ENCODE measurements at regions not wholly inside any gene's neighbourhood (a gene's known extent, or its start where the extent isn't known, plus 50 kb on each side); places are given as distances from the start of the nearest gene placed in this dataset.

GRCh38 chr5:174236070-174236469, 190.6 kb downstream of the NSG2 start:
- no peak for DNase-seq

- DNase-seq: no peak
Observed at GRCh38 chr5:174239718-174240117, 194.2 kb downstream of the NSG2 start.

GRCh38 chr5:174242573-174242972, 197.1 kb downstream of the NSG2 start:
- DNase-seq: no peak

- DNase-seq: no peak
Observed at GRCh38 chr5:174243904-174244303, 198.4 kb downstream of the NSG2 start.

- DNase-seq: no peak
Observed at GRCh38 chr5:174245516-174246075, 200.1 kb downstream of the NSG2 start.

- DNase-seq: no peak
Observed at GRCh38 chr5:174246743-174247142, 201.2 kb downstream of the NSG2 start.

- DNase-seq: no peak
Observed at GRCh38 chr5:174247301-174247700, 201.8 kb downstream of the NSG2 start.

GRCh38 chr5:174251305-174252000, 205.9 kb downstream of the NSG2 start:
- DNase-seq: no peak

- no peak for DNase-seq
Observed at GRCh38 chr5:174252121-174252520, 206.6 kb downstream of the NSG2 start.

GRCh38 chr5:174259696-174260420, 214.4 kb downstream of the NSG2 start:
- DNase-seq: no peak

GRCh38 chr5:174271316-174271715, 225.8 kb downstream of the NSG2 start:
- DNase-seq: no peak

GRCh38 chr5:174272671-174273070, 227.2 kb downstream of the NSG2 start:
- DNase-seq: no peak

- no peak for DNase-seq
Observed at GRCh38 chr5:174273325-174273724, 227.8 kb downstream of the NSG2 start.

- DNase-seq: no peak
Observed at GRCh38 chr5:174275959-174276358, 230.5 kb downstream of the NSG2 start.

GRCh38 chr5:174281089-174281760, 235.7 kb downstream of the NSG2 start:
- DNase-seq: no peak

- DNase-seq: no peak
Observed at GRCh38 chr5:174281855-174282254, 236.3 kb downstream of the NSG2 start.

- no peak for DNase-seq
Observed at GRCh38 chr5:174282391-174282790, 236.9 kb downstream of the NSG2 start.

GRCh38 chr5:174283211-174284005, 237.9 kb downstream of the NSG2 start:
- DNase-seq: no peak

GRCh38 chr5:174284873-174285272, 239.4 kb downstream of the NSG2 start:
- no peak for DNase-seq

GRCh38 chr5:174287761-174288160, 242.3 kb downstream of the NSG2 start:
- DNase-seq: no peak

GRCh38 chr5:174288439-174288838, 242.9 kb downstream of the NSG2 start:
- DNase-seq: no peak

- no peak for DNase-seq
Observed at GRCh38 chr5:174291162-174291561, 245.7 kb downstream of the NSG2 start.

GRCh38 chr5:174292348-174292747, 246.8 kb downstream of the NSG2 start:
- DNase-seq: no peak

Measured in activated T-cell treated with anti-CD3 and anti-CD28 coated beads for 4 hours (primary cell).